PFSK-1 (cell line): ENCODE measurements at regions not wholly inside any gene's neighbourhood (a gene's known extent, or its start where the extent isn't known, plus 50 kb on each side); places are given as distances from the start of the nearest gene placed in this dataset.

Experiments used
- POLR2AphosphoS5 ChIP-seq: IDR thresholded peaks from 2 replicates; pipeline ENCODE4 v1.6.1; 2012; ENCODE audit warnings: low read depth, mild to moderate bottlenecking, control low read depth, low read length, moderate library complexity
- TAF1 ChIP-seq: IDR thresholded peaks from 2 replicates; pipeline ENCODE4 v1.6.1; 2012; ENCODE audit warnings: low read length, control low read depth, borderline replicate concordance; ENCODE audit not compliant: insufficient read depth

DNA sequence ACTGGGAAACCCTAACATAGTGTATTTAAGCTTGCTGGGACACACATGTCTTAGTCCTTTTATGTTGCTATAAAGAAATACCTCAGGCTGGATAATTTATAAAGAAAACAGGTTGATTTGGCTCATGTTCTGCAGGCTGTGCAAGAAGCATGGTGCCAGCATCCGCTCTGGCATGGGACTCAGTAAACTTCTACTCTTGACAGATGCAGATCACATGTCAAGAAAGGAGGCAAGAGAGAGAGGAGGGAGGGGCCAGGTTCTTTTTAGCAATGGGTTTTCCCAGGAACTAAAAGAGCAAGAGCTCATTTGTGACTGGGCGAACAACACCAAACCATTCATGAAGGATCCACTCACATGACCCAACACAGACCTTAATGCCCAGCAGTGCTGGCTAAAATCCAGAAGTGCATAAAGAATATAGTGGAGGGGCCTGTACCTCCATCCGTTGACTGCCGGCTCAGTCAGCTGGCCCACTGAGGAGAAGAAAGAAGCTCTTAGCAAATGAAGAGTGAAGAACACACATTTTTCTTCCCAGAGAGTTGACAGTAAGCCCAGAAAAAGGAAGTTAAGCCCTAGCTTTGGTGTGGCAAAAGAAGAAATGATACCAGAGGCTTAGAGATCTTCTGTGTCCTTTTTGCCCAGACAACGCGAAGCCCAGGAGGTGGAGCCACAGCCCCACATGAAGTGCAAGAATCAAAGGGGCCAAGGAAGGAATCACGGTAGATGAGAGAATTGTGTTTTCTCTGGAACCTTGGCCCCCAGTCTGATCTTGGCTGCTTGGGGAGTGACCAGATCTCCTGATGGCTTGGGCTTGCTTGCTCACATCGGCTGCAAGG, 183.5 kb upstream of the FAM98A start:
- TF ChIP-seq TAF1 (no peak), POLR2AphosphoS5 (no peak)
